Mucosa of stomach (tissue), 1 donor: ENCODE measurements at regions not wholly inside any gene's neighbourhood (a gene's known extent, or its start where the extent isn't known, plus 50 kb on each side); places are given as distances from the start of the nearest gene placed in this dataset.

Experiments used
- H3K27me3 ChIP-seq: one replicate; pipeline ENCODE4 v1.7.0; 2013; ENCODE audit warnings: mild to moderate bottlenecking, low read length; ENCODE audit not compliant: control insufficient read depth, insufficient read depth
- H3K36me3 ChIP-seq: one replicate; pipeline ENCODE4 v1.7.0; 2013; ENCODE audit warnings: low read length; ENCODE audit not compliant: control insufficient read depth, insufficient read depth
- H3K4me1 ChIP-seq: one replicate; pipeline ENCODE4 v1.7.0; 2013; ENCODE audit warnings: mild to moderate bottlenecking, low read length; ENCODE audit not compliant: control insufficient read depth, insufficient read depth
- H3K4me3 ChIP-seq: one replicate; pipeline ENCODE4 v1.7.0; 2013; ENCODE audit warnings: low read length
- H3K9ac ChIP-seq: one replicate; pipeline ENCODE4 v1.7.0; 2013; ENCODE audit warnings: mild to moderate bottlenecking, low read length, moderate library complexity
- H3K9me3 ChIP-seq: one replicate; pipeline ENCODE4 v1.7.0; 2013; ENCODE audit warnings: mild to moderate bottlenecking, low read length, moderate library complexity; ENCODE audit not compliant: control insufficient read depth
- donor health status: Pancreatic carcinoma.

- H3K4me1 ChIP-seq: no peaks in the 10 kb centered on the region
- H3K36me3 ChIP-seq: no peaks in the 10 kb centered on the region
- no peaks in the 10 kb centered on the region for H3K9me3 ChIP-seq
- no peak overlapping the region for H3K4me3 ChIP-seq
- no peaks in the 10 kb centered on the region for H3K27me3 ChIP-seq
- H3K9ac ChIP-seq: no peak overlapping the region
These were observed 218.1 kb upstream of the CD180 start for GRCh38 chr5:67414712-67415111.

DNA sequence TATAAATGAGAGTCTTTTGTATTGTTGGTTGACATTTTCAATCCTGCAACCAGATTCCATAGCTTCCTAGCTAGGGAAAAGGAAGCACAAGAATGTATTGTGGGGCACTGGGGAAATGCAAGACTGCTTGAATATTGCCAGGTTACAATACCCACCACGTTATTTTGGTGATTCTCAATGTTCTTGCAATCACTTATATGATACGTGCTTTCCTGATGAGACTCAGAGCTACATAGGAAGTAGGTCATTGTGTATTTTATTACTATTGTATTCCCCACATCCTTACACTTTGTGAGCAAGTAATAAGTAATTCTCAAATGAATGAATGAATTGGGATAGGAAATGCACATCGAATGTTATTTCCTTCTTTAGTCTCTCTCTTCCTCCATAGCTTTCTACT, 217.1 kb upstream of the CD180 start:
- no peaks in the 10 kb centered on the region for H3K4me1 ChIP-seq
- H3K36me3 ChIP-seq: no peaks in the 10 kb centered on the region
- no peak overlapping the region for H3K4me3 ChIP-seq
- no peak overlapping the region for H3K9ac ChIP-seq
- H3K27me3 ChIP-seq: no peaks in the 10 kb centered on the region
- H3K9me3 ChIP-seq: no peaks in the 10 kb centered on the region

- Histone ChIP-seq H3K4me1 (no peaks in the 10 kb centered on the region), H3K9ac (no peak overlapping the region), H3K4me3 (no peak overlapping the region), H3K36me3 (no peaks in the 10 kb centered on the region), H3K27me3 (no peaks in the 10 kb centered on the region), H3K9me3 (no peaks in the 10 kb centered on the region)
These were observed 212.7 kb upstream of the CD180 start for GRCh38 chr5:67409126-67409777.

DNA sequence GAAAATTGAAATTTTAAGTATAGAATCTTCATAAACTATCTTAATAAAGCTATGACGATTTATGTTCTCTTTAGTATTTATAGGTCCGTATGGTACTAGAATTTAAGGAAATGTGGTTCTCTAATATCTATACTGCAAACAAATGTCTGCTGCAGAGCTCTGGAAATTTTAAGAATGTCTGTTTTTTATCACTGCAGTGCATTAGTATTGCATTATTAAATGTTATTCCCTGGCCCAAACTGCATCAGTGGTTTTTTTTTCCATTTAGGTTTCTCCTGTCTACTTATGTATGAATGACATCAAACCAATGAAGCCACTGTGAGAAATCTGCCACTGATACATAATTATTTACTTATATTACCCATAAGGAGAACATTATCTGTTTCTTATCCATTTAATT, 211.4 kb upstream of the CD180 start:
- no peak overlapping the region for H3K9ac ChIP-seq
- H3K36me3 ChIP-seq: no peaks in the 10 kb centered on the region
- no peaks in the 10 kb centered on the region for H3K4me1 ChIP-seq
- no peaks in the 10 kb centered on the region for H3K9me3 ChIP-seq
- no peak overlapping the region for H3K4me3 ChIP-seq
- H3K27me3 ChIP-seq: no peaks in the 10 kb centered on the region

DNA sequence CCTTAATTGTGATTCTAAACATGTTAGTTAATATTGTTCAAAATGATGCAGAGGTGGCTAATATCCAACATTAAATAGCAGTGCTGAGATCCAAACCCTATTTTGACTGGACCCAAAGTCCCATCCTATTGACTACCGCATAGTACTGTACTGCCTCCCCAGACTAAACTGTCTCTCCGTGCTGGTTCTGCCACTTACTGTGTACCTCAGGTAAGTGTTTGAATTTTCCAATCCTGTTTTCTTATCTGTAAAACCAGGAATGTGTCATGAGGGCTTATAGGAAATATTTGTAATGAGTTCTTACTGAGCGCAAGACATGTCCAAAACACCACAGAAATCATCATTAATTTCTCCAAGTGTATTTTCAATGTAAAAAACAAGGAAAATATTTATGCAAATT, 209.2 kb upstream of the CD180 start:
- no peaks in the 10 kb centered on the region for H3K27me3 ChIP-seq
- H3K9ac ChIP-seq: no peak overlapping the region
- H3K36me3 ChIP-seq: no peaks in the 10 kb centered on the region
- H3K4me1 ChIP-seq: no peaks in the 10 kb centered on the region
- no peak overlapping the region for H3K4me3 ChIP-seq
- no peaks in the 10 kb centered on the region for H3K9me3 ChIP-seq

DNA sequence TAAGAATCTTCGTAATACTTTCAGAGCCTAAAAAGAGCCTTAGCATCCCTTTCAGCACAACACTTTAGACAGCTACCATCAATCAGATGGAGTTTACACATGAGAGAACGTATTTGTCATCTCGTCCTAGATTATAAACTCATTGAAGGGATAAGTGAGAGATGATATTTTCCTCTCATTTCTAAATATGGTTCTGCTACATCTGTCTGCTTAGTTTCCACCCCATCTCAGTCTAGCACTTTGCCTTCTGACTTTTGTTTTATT, 208.4 kb upstream of the CD180 start:
- Histone ChIP-seq H3K4me3 (no peak overlapping the region), H3K9ac (no peak overlapping the region), H3K36me3 (no peaks in the 10 kb centered on the region), H3K4me1 (no peaks in the 10 kb centered on the region), H3K9me3 (no peaks in the 10 kb centered on the region), H3K27me3 (no peaks in the 10 kb centered on the region)

GRCh38 chr5:67404256-67405100, 207.9 kb upstream of the CD180 start:
- no peaks in the 10 kb centered on the region for H3K27me3 ChIP-seq
- H3K9ac ChIP-seq: no peak overlapping the region
- H3K9me3 ChIP-seq: no peaks in the 10 kb centered on the region
- no peaks in the 10 kb centered on the region for H3K4me1 ChIP-seq
- no peak overlapping the region for H3K4me3 ChIP-seq
- no peaks in the 10 kb centered on the region for H3K36me3 ChIP-seq

DNA sequence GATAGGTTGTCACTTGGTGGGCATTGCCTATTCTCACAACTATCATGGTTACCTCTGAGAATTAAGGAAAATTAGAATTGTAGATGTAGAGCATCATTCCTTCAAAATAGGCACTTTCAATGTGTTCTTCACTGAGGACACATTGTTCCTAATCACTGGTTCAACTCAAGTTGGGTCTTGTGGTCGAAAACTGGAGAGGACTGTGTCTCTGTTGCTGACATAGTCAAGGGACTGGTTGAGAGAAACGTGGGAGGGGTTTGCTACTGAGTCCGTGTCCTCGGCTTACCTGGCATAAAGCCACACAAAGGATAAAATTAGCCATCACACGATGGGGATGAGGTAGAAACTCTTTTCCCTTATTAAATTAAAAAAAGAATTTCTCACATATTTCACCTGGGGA, 205.9 kb upstream of the CD180 start:
- no peaks in the 10 kb centered on the region for H3K4me1 ChIP-seq
- no peaks in the 10 kb centered on the region for H3K9me3 ChIP-seq
- H3K9ac ChIP-seq: no peak overlapping the region
- H3K4me3 ChIP-seq: no peak overlapping the region
- H3K36me3 ChIP-seq: no peaks in the 10 kb centered on the region
- no peaks in the 10 kb centered on the region for H3K27me3 ChIP-seq

GRCh38 chr5:67401172-67401571, 204.6 kb upstream of the CD180 start:
- Histone ChIP-seq H3K9ac (no peak overlapping the region), H3K4me3 (no peak overlapping the region), H3K9me3 (no peaks in the 10 kb centered on the region), H3K36me3 (no peaks in the 10 kb centered on the region), H3K4me1 (no peaks in the 10 kb centered on the region), H3K27me3 (no peaks in the 10 kb centered on the region)

- Histone ChIP-seq H3K9me3 (no peaks in the 10 kb centered on the region), H3K4me3 (no peak overlapping the region), H3K27me3 (no peaks in the 10 kb centered on the region), H3K9ac (no peak overlapping the region), H3K4me1 (no peaks in the 10 kb centered on the region), H3K36me3 (no peaks in the 10 kb centered on the region)
These were observed 204.2 kb upstream of the CD180 start for GRCh38 chr5:67400752-67401151.

GRCh38 chr5:67395790-67396418, 199.3 kb upstream of the CD180 start:
- no peaks in the 10 kb centered on the region for H3K27me3 ChIP-seq
- no peaks in the 10 kb centered on the region for H3K4me1 ChIP-seq

DNA sequence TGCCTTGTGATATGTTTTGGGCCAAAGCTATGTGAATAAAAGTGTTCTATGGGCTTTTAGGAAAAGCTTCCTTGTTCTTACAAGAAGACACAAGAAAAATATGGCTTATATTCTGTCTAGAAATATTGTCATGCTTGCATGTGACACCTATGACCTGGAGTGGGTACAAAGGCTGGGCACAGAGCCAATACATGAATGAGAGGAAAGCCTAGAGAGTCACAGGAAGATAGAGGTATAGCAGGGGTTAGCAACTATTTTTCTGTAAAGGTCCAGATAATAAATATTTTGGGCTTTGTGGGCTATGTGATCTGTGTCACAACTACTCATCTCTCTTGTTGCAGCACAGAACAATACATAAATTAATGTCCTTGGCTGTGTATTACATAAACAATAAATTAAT, 196.6 kb upstream of the CD180 start:
- H3K4me3 ChIP-seq: no peak overlapping the region
- H3K9ac ChIP-seq: no peak overlapping the region
- H3K4me1 ChIP-seq: no peaks in the 10 kb centered on the region
- H3K36me3 ChIP-seq: no peaks in the 10 kb centered on the region
- no peaks in the 10 kb centered on the region for H3K9me3 ChIP-seq
- H3K27me3 ChIP-seq: no peaks in the 10 kb centered on the region

More at GRCh38 chr5:67395790-67396418, 199.3 kb upstream of the CD180 start:
- no peak overlapping the region for H3K9ac ChIP-seq
- no peak overlapping the region for H3K4me3 ChIP-seq
- no peaks in the 10 kb centered on the region for H3K9me3 ChIP-seq
- H3K36me3 ChIP-seq: no peaks in the 10 kb centered on the region
